ENCODE measurements at regions not wholly inside any gene's neighbourhood (a gene's known extent, or its start where the extent isn't known, plus 50 kb on each side); places are given as distances from the start of the nearest gene placed in this dataset.

GRCh38 chr10:28480628-28480965, 52.3 kb upstream of the WAC start:
- TF ChIP-seq CTCF (IDR thresholded peaks at IDR 0.05) (no peak), POLR2A (IDR thresholded peaks at IDR 0.05) (no peak)

Measured in uterus (tissue), 2 donors.